ENCODE measurements at regions not wholly inside any gene's neighbourhood (a gene's known extent, or its start where the extent isn't known, plus 50 kb on each side); places are given as distances from the start of the nearest gene placed in this dataset.

DNA sequence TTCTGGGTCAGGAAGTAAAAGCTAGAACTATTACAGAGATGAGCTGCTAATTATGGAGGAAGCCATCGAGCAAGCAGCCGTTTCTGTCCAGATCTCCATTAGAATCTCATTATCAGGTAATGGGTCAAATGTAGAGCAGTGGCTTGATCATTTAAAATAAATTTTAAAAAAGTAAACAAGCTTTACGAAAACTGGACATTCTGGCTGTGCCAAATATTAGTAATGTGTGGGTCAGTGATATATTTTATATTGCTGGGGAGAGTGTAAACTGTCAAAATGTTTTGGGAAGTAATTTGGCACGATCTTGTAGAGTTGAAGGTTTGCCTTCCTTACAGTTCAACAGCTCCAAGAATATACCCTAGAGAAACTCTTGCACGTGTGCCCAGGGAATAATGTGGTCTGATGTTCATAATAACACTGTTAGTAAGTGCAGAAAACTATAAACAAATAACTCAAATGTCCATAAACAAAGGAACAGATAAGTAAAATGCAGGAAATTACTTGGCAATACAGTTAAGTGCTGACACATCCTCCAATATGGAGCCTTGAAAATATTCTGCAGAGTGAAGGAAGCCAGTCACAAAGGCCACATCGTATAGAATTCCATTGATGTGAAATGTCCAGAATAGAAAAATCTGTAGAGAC is 127.2 kb upstream of the UBL3 start:
- Histone ChIP-seq H3K36me3 (ENCODE audit: insufficient read depth) (no peaks in the 10 kb centered on the region), H4K20me1 (replicated peaks; ENCODE audit: insufficient read depth) (no peaks in the 10 kb centered on the region), H3K4me1 (ENCODE audit: insufficient read depth) (no peaks in the 10 kb centered on the region), H3K27ac (ENCODE audit: low read depth) (no peak overlapping the region), H3K4me2 (no peak overlapping the region), H3F3A (replicated peaks; ENCODE audit: low read depth) (no peaks in the 10 kb centered on the region), H2AFZ (no peak overlapping the region), H3K27me3 (ENCODE audit: insufficient read depth) (no peaks in the 10 kb centered on the region), H3K79me2 (replicated peaks; ENCODE audit: insufficient read depth) (no peaks in the 10 kb centered on the region), H3K4me3 (no peak overlapping the region), H3K9me2 (ENCODE audit: insufficient read depth) (peaks cover 7% of the 10 kb centered on the region)
- no peak overlapping the region for H3K4me3 Mint-ChIP-seq
- peaks cover 11% of the 10 kb centered on the region for H3K36me3 Mint-ChIP-seq (ENCODE audit: low read depth)
- DNase-seq (ENCODE audit: low spot score), result no peak
- no peaks in the 10 kb centered on the region for H3K4me1 Mint-ChIP-seq
- H3K27ac Mint-ChIP-seq, result no peak overlapping the region
- H3K9me3 Mint-ChIP-seq, result peaks cover 20% of the 10 kb centered on the region
- no peak for ATAC-seq
- TF ChIP-seq ZNF114 (CRISPR knock-in tag; IDR thresholded peaks at IDR 0.05), result no peak
- H3K27me3 Mint-ChIP-seq (ENCODE audit: insufficient read depth, low read depth, poor library complexity), result no peaks in the 10 kb centered on the region

DNA sequence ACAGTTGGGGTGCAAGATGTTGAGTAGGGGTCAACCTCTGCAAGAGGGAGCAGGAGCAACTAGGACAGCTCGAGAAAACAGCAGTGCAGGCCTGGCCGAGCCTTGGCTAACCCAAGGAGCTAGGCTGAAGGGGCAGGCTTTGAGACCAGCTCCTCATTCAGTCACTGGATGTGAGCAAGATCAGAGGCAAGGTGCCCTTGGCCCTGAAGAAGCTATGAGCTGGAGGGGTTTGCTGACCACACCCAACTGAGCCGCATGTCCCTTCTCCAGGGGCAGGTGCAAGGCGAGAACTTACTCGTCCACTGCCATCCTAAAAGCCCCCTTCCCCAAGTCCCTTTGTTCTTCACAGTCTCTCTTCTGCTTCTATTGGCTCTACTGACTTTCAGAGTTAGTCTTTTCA is 126.1 kb upstream of the UBL3 start:
- H3K9me2 ChIP-seq (ENCODE audit: insufficient read depth), result 0 out of 2 replicates have a peak, but pooled peaks cover 3% of the 10 kb centered on the region
- Mint-ChIP-seq H3K4me3 (no peak overlapping the region), H3K9me3 (peaks cover 11% of the 10 kb centered on the region), H3K27ac (no peak overlapping the region), H3K4me1 (no peaks in the 10 kb centered on the region), H3K27me3 (ENCODE audit: insufficient read depth, low read depth, poor library complexity) (no peaks in the 10 kb centered on the region), H3K36me3 (ENCODE audit: low read depth) (peaks cover 3% of the 10 kb centered on the region)
- no peaks in the 10 kb centered on the region for H3K27me3 ChIP-seq (ENCODE audit: insufficient read depth)
- no peak overlapping the region for H3K27ac ChIP-seq (ENCODE audit: low read depth)
- H3K4me1 ChIP-seq (ENCODE audit: insufficient read depth), result no peaks in the 10 kb centered on the region
- ATAC-seq (no peak), DNase-seq (ENCODE audit: low spot score) (no peak)
- no peaks in the 10 kb centered on the region for H4K20me1 ChIP-seq (replicated peaks; ENCODE audit: insufficient read depth)
- H2AFZ ChIP-seq, result no peak overlapping the region
- no peaks in the 10 kb centered on the region for H3F3A ChIP-seq (replicated peaks; ENCODE audit: low read depth)
- TF ChIP-seq, protein P1, sequence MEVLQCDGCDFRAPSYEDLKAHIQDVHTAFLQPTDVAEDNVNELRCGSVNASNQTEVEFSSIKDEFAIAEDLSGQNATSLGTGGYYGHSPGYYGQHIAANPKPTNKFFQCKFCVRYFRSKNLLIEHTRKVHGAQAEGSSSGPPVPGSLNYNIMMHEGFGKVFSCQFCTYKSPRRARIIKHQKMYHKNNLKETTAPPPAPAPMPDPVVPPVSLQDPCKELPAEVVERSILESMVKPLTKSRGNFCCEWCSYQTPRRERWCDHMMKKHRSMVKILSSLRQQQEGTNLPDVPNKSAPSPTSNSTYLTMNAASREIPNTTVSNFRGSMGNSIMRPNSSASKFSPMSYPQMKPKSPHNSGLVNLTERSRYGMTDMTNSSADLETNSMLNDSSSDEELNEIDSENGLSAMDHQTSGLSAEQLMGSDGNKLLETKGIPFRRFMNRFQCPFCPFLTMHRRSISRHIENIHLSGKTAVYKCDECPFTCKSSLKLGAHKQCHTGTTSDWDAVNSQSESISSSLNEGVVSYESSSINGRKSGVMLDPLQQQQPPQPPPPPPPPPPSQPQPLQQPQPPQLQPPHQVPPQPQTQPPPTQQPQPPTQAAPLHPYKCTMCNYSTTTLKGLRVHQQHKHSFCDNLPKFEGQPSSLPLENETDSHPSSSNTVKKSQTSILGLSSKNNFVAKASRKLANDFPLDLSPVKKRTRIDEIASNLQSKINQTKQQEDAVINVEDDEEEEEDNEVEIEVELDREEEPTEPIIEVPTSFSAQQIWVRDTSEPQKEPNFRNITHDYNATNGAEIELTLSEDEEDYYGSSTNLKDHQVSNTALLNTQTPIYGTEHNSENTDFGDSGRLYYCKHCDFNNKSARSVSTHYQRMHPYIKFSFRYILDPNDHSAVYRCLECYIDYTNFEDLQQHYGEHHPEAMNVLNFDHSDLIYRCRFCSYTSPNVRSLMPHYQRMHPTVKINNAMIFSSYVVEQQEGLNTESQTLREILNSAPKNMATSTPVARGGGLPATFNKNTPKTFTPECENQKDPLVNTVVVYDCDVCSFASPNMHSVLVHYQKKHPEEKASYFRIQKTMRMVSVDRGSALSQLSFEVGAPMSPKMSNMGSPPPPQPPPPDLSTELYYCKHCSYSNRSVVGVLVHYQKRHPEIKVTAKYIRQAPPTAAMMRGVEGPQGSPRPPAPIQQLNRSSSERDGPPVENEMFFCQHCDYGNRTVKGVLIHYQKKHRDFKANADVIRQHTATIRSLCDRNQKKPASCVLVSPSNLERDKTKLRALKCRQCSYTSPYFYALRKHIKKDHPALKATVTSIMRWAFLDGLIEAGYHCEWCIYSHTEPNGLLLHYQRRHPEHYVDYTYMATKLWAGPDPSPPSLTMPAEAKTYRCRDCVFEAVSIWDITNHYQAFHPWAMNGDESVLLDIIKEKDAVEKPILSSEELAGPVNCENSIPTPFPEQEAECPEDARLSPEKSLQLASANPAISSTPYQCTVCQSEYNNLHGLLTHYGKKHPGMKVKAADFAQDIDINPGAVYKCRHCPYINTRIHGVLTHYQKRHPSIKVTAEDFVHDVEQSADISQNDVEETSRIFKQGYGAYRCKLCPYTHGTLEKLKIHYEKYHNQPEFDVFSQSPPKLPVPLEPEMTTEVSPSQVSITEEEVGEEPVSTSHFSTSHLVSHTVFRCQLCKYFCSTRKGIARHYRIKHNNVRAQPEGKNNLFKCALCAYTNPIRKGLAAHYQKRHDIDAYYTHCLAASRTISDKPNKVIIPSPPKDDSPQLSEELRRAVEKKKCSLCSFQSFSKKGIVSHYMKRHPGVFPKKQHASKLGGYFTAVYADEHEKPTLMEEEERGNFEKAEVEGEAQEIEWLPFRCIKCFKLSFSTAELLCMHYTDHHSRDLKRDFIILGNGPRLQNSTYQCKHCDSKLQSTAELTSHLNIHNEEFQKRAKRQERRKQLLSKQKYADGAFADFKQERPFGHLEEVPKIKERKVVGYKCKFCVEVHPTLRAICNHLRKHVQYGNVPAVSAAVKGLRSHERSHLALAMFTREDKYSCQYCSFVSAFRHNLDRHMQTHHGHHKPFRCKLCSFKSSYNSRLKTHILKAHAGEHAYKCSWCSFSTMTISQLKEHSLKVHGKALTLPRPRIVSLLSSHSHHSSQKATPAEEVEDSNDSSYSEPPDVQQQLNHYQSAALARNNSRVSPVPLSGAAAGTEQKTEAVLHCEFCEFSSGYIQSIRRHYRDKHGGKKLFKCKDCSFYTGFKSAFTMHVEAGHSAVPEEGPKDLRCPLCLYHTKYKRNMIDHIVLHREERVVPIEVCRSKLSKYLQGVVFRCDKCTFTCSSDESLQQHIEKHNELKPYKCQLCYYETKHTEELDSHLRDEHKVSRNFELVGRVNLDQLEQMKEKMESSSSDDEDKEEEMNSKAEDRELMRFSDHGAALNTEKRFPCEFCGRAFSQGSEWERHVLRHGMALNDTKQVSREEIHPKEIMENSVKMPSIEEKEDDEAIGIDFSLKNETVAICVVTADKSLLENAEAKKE (CRISPR knock-in tag; IDR thresholded peaks at IDR 0.05), result no peak
- TF ChIP-seq JUNB (IDR thresholded peaks at IDR 0.05; ENCODE audit: unreplicated experiment) (no peak), CREB1 (CRISPR knock-in tag; IDR thresholded peaks at IDR 0.05; ENCODE audit: low read depth) (no peak), POLR2AphosphoS5 (IDR thresholded peaks at IDR 0.05; ENCODE audit: low read depth) (no peak), EZH2 (IDR thresholded peaks at IDR 0.05; ENCODE audit: low read depth, unreplicated experiment) (no peak), STAT1 (IDR thresholded peaks at IDR 0.05; ENCODE audit: unreplicated experiment) (no peak), ZNF331 (CRISPR knock-in tag; IDR thresholded peaks at IDR 0.05; ENCODE audit: low read depth) (no peak), ZNF114 (CRISPR knock-in tag; IDR thresholded peaks at IDR 0.05) (no peak), EZH2phosphoT487 (IDR thresholded peaks at IDR 0.05; ENCODE audit: unreplicated experiment) (no peak)
- TF ChIP-seq, protein P2, sequence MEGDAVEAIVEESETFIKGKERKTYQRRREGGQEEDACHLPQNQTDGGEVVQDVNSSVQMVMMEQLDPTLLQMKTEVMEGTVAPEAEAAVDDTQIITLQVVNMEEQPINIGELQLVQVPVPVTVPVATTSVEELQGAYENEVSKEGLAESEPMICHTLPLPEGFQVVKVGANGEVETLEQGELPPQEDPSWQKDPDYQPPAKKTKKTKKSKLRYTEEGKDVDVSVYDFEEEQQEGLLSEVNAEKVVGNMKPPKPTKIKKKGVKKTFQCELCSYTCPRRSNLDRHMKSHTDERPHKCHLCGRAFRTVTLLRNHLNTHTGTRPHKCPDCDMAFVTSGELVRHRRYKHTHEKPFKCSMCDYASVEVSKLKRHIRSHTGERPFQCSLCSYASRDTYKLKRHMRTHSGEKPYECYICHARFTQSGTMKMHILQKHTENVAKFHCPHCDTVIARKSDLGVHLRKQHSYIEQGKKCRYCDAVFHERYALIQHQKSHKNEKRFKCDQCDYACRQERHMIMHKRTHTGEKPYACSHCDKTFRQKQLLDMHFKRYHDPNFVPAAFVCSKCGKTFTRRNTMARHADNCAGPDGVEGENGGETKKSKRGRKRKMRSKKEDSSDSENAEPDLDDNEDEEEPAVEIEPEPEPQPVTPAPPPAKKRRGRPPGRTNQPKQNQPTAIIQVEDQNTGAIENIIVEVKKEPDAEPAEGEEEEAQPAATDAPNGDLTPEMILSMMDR (conservative IDR thresholded peaks at IDR 0.05; ENCODE audit: low read depth in 2 of 2), result no peak
- TF ChIP-seq, protein P3, sequence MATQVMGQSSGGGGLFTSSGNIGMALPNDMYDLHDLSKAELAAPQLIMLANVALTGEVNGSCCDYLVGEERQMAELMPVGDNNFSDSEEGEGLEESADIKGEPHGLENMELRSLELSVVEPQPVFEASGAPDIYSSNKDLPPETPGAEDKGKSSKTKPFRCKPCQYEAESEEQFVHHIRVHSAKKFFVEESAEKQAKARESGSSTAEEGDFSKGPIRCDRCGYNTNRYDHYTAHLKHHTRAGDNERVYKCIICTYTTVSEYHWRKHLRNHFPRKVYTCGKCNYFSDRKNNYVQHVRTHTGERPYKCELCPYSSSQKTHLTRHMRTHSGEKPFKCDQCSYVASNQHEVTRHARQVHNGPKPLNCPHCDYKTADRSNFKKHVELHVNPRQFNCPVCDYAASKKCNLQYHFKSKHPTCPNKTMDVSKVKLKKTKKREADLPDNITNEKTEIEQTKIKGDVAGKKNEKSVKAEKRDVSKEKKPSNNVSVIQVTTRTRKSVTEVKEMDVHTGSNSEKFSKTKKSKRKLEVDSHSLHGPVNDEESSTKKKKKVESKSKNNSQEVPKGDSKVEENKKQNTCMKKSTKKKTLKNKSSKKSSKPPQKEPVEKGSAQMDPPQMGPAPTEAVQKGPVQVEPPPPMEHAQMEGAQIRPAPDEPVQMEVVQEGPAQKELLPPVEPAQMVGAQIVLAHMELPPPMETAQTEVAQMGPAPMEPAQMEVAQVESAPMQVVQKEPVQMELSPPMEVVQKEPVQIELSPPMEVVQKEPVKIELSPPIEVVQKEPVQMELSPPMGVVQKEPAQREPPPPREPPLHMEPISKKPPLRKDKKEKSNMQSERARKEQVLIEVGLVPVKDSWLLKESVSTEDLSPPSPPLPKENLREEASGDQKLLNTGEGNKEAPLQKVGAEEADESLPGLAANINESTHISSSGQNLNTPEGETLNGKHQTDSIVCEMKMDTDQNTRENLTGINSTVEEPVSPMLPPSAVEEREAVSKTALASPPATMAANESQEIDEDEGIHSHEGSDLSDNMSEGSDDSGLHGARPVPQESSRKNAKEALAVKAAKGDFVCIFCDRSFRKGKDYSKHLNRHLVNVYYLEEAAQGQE (IDR thresholded peaks at IDR 0.05; ENCODE audit: unreplicated experiment), result no peak
- H3K4me2 ChIP-seq, result no peak overlapping the region
- H3K79me2 ChIP-seq (replicated peaks; ENCODE audit: insufficient read depth), result no peaks in the 10 kb centered on the region
- H3K4me3 ChIP-seq, result no peak overlapping the region
- H3K36me3 ChIP-seq (ENCODE audit: insufficient read depth), result no peaks in the 10 kb centered on the region

Data from GM23338 (cell line).